Tibial nerve (tissue), 4 donors: ENCODE measurements at regions not wholly inside any gene's neighbourhood (a gene's known extent, or its start where the extent isn't known, plus 50 kb on each side); places are given as distances from the start of the nearest gene placed in this dataset.

Source experiments
- DNase-seq, 2 donors: peaks; one replicate each; pipeline ENCODE4 v3.0.0-alpha.2; 2019; ENCODE audit warnings: low spot score in 2 of 2
- H3K27ac ChIP-seq, 4 donors: fragments of 200-600 bp; sonication (generic) in 3 of 4; one replicate each; pipeline ENCODE4 v1.5.1; 2017 to 2019; ENCODE audit warnings: mild to moderate bottlenecking in 1 of 4
- H3K27me3 ChIP-seq, 2 donors: fragments of 200-600 bp; sonication (generic) in 1 of 2; one replicate each; pipeline versions ENCODE4 v1.5.1 to v1.6.0; 2017 to 2019
- H3K36me3 ChIP-seq, 3 donors: fragments of 200-600 bp; sonication (generic); one replicate each; pipeline ENCODE4 v1.5.1; 2018 to 2019
- H3K4me1 ChIP-seq, 4 donors: fragments of 200-600 bp; sonication (generic) in 3 of 4; one replicate each; pipeline ENCODE4 v1.5.1; 2017 to 2019
- H3K4me3 ChIP-seq, 4 donors: fragments of 200-600 bp; sonication (generic) in 3 of 4; one replicate each; pipeline ENCODE4 v1.5.1; 2017 to 2019; ENCODE audit warnings: mild to moderate bottlenecking in 1 of 4, moderate library complexity in 1 of 4
- H3K9me3 ChIP-seq, 4 donors: fragments of 200-600 bp; sonication (generic) in 3 of 4; one replicate each; pipeline ENCODE4 v1.5.1; 2017 to 2019
- EP300 ChIP-seq, 2 donors: sonication (generic); formaldehyde crosslinking; IDR thresholded peaks; one replicate each; pipeline ENCODE4 v1.6.1; 2017; ENCODE audit warnings: antibody characterized with exemption in 2 of 2, mild to moderate bottlenecking in 1 of 2
- POLR2A ChIP-seq, 2 donors: fragments of 450-650 bp; IDR thresholded peaks; one replicate each; pipeline ENCODE4 v1.6.1; 2017; ENCODE audit warnings: antibody characterized with exemption in 2 of 2, mild to moderate bottlenecking in 2 of 2, moderate library complexity in 2 of 2
- WGBS, 2 donors: methylation state at CpG; one replicate each; pipeline ENCODE4 v1.1.5; 2018; 5-methylcytosine and 5-hydroxymethylcytosine counted together
- TF ChIP-seq, protein P1 (sequence below), 5 experiments: fragments of 200-600 bp in 3 of 5; fragments of 450-650 bp in 2 of 5; sonication (generic) in 3 of 5; IDR thresholded peaks; one replicate each; pipeline ENCODE4 v1.5.1; 2016 to 2019; ENCODE audit warnings: antibody characterized with exemption in 5 of 5, mild to moderate bottlenecking in 3 of 5, moderate library complexity in 2 of 5

DNA sequence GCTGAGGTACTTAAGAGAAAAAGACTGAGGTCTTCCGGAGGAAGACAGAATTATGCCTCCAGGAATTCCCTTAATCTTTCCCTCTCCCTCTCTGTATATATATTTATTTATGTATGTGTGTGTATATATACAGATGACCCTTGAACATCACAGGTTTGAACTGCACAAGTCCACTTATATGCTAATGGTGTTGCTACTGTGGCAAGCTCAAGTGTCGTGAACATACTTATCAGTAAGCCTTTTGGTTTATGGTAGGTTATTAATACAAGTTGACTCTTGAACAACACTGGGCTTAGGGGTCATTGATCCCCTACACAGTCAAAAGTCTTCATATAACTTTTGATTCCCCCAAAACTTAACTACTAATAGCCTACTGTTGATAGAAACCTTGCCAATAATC lies 106.8 kb downstream of the NUDT12 start:
- Histone ChIP-seq H3K4me3 (no peak overlapping the region), H3K27me3 (no peaks in the 10 kb centered on the region), H3K4me1 (peaks cover 0 to 2% (median 0%) of the 10 kb centered on the region in 4 donors), H3K9me3 (no peaks in the 10 kb centered on the region), H3K27ac (no peak overlapping the region), H3K36me3 (no peaks in the 10 kb centered on the region)
- WGBS, 2 donors: 79 to 86% methylated on average over 2 of the region's 2 CpGs
- no peak for DNase-seq
- TF ChIP-seq POLR2A (IDR thresholded peaks at IDR 0.05): no peak
- TF ChIP-seq, protein P1, sequence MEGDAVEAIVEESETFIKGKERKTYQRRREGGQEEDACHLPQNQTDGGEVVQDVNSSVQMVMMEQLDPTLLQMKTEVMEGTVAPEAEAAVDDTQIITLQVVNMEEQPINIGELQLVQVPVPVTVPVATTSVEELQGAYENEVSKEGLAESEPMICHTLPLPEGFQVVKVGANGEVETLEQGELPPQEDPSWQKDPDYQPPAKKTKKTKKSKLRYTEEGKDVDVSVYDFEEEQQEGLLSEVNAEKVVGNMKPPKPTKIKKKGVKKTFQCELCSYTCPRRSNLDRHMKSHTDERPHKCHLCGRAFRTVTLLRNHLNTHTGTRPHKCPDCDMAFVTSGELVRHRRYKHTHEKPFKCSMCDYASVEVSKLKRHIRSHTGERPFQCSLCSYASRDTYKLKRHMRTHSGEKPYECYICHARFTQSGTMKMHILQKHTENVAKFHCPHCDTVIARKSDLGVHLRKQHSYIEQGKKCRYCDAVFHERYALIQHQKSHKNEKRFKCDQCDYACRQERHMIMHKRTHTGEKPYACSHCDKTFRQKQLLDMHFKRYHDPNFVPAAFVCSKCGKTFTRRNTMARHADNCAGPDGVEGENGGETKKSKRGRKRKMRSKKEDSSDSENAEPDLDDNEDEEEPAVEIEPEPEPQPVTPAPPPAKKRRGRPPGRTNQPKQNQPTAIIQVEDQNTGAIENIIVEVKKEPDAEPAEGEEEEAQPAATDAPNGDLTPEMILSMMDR (IDR thresholded peaks at IDR 0.05): no peak
- no peak for TF ChIP-seq EP300 (IDR thresholded peaks at IDR 0.05)

DNA sequence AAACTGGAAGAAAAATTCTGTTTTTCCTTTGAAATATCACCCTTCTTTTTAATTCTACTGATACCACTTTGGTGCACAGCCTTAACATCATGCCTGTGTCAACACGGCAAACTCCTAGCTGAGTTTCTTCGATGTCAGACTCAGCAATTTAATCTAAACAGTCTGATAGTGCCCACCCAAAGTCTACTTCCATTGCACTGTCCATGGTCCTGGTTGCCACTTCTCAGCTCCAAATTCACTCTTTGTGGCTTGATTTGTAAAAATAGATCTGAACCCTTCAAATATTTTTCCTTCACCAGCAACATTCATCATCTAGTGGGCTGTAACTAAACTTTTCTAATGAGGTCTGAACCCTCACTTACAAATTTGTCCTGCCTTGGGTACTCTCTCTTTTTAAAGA lies 107.8 kb downstream of the NUDT12 start:
- H3K4me3 ChIP-seq: no peak overlapping the region
- H3K27ac ChIP-seq: no peak overlapping the region
- no peaks in the 10 kb centered on the region for H3K36me3 ChIP-seq
- no peak for DNase-seq
- TF ChIP-seq POLR2A (IDR thresholded peaks at IDR 0.05) (no peak), EP300 (IDR thresholded peaks at IDR 0.05) (no peak)
- TF ChIP-seq, protein P1 (IDR thresholded peaks at IDR 0.05): no peak
- H3K4me1 ChIP-seq: peaks cover 0 to 3% (median 0%) of the 10 kb centered on the region in 4 donors
- WGBS, 2 donors: 75 to 78% methylated on average over 2 of the region's 2 CpGs
- no peaks in the 10 kb centered on the region for H3K9me3 ChIP-seq
- H3K27me3 ChIP-seq: no peaks in the 10 kb centered on the region

DNA sequence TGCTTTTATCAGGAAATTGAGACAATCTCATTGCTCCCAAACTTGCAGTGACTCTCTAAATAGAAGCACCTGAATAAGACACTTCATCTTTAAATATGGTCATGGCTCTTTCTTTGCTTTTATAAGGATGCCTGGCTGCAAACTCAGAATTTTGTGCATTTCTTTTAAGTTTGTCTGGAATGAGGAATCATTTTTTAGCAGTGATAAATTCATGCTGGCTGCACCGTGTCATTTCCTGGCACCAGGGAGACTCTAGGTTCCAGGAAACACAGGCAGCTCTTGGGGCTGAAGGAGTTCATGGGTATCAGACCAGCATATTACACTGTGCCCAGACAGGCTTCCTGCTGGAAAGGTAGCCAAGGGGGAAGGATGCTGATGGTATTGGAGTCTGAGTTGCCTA lies 109.9 kb downstream of the NUDT12 start:
- no peak overlapping the region for H3K4me3 ChIP-seq
- no peaks in the 10 kb centered on the region for H3K36me3 ChIP-seq
- 52 to 69% methylated on average over 1 of the region's 1 CpG for WGBS, 2 donors
- H3K27me3 ChIP-seq: no peaks in the 10 kb centered on the region
- H3K9me3 ChIP-seq: no peaks in the 10 kb centered on the region
- H3K27ac ChIP-seq: no peak overlapping the region
- TF ChIP-seq EP300 (IDR thresholded peaks at IDR 0.05) (no peak), POLR2A (IDR thresholded peaks at IDR 0.05) (no peak)
- TF ChIP-seq, protein P1 (IDR thresholded peaks at IDR 0.05): no peak
- peaks cover 0 to 3% (median 0%) of the 10 kb centered on the region in 4 donors for H3K4me1 ChIP-seq
- DNase-seq: no peak

DNA sequence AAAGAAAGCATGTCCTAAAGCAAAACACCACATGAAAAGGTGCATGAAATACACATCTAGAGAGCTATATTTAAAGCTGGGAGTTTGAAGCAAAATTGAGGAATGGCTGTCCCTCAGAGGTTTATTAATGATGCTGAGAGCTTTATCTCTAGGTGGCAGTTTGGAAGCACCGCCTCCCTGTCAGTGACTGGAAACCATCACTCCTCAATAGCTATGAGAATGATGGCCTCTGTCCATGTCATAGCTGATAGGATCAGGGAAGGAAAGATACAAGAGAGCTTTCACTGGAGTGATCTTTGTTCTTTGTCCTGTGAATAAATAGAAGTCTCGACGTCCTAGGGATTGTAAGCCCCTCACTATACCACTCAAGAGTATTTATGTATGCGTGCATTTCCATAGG lies 110.5 kb downstream of the NUDT12 start:
- TF ChIP-seq, protein P1 (IDR thresholded peaks at IDR 0.05): no peak
- TF ChIP-seq POLR2A (IDR thresholded peaks at IDR 0.05) (no peak), EP300 (IDR thresholded peaks at IDR 0.05) (no peak)
- DNase-seq: no peak
- no peaks in the 10 kb centered on the region for H3K9me3 ChIP-seq
- 56 to 65% methylated on average over 4 of the region's 4 CpGs for WGBS, 2 donors
- H3K4me1 ChIP-seq: peaks cover 0 to 3% (median 0%) of the 10 kb centered on the region in 4 donors
- H3K27me3 ChIP-seq: no peaks in the 10 kb centered on the region
- H3K36me3 ChIP-seq: no peaks in the 10 kb centered on the region
- H3K4me3 ChIP-seq: no peak overlapping the region
- no peak overlapping the region for H3K27ac ChIP-seq

DNA sequence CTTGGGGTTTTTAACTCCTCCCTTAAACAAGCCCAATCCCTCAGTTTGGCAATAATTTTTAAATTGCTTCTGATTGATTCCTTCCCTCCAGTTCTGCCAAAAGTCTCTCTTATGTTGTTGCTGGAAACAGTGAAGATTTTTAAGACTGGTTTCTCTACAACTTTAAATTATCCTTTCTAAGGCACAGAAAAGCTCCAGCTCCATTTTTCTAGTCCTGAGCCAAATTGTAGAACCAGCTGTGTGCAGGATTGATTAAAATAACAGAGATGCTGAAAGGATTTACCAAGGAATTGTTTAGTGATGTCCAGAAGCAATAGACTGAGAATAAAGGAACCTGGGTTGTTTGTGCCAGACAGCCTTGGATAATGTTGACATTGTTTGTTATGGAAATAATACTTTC lies 111.3 kb downstream of the NUDT12 start:
- Histone ChIP-seq H3K36me3 (no peaks in the 10 kb centered on the region), H3K4me1 (peaks cover 0 to 3% (median 0%) of the 10 kb centered on the region in 4 donors), H3K9me3 (no peaks in the 10 kb centered on the region), H3K27me3 (no peaks in the 10 kb centered on the region), H3K27ac (no peak overlapping the region), H3K4me3 (no peak overlapping the region)
- DNase-seq: no peak
- TF ChIP-seq, protein P1 (IDR thresholded peaks at IDR 0.05): no peak
- no peak for TF ChIP-seq EP300 (IDR thresholded peaks at IDR 0.05)
- no peak for TF ChIP-seq POLR2A (IDR thresholded peaks at IDR 0.05)
